ENCODE measurements at regions not wholly inside any gene's neighbourhood (a gene's known extent, or its start where the extent isn't known, plus 50 kb on each side); places are given as distances from the start of the nearest gene placed in this dataset.

GRCh38 chr9:113788616-113789330 lies 87.3 kb upstream of the ZNF618 start:
- Histone ChIP-seq H3K4me3 (no peak overlapping the region), H3K4me1 (ENCODE audit: low read depth) (no peaks in the 10 kb centered on the region), H3K9me3 (no peaks in the 10 kb centered on the region), H3K36me3 (ENCODE audit: low read depth) (no peaks in the 10 kb centered on the region)
- ATAC-seq (no peak), DNase-seq (no peak)
- intact Hi-C loops (cut with DNase I, micrococcal nuclease), result no loop called here
- no peak for TF ChIP-seq CTCF (IDR thresholded peaks at IDR 0.05)

- no peak for TF ChIP-seq CTCF (IDR thresholded peaks at IDR 0.05)
- no peak overlapping the region for H3K4me3 ChIP-seq
- ATAC-seq (no peak), DNase-seq (no peak)
- H3K36me3 ChIP-seq (ENCODE audit: low read depth), result no peaks in the 10 kb centered on the region
- no peaks in the 10 kb centered on the region for H3K9me3 ChIP-seq
- intact Hi-C loops (cut with DNase I, micrococcal nuclease), result no loop called here
- no peaks in the 10 kb centered on the region for H3K4me1 ChIP-seq (ENCODE audit: low read depth)
These were observed 86.0 kb upstream of the ZNF618 start for GRCh38 chr9:113790093-113790492.

- intact Hi-C loops (cut with DNase I, micrococcal nuclease), result no loop called here
- no peaks in the 10 kb centered on the region for H3K9me3 ChIP-seq
- no peak for DNase-seq
- no peak for TF ChIP-seq CTCF (IDR thresholded peaks at IDR 0.05)
- ATAC-seq, result no peak
- H3K4me1 ChIP-seq (ENCODE audit: low read depth), result no peaks in the 10 kb centered on the region
- H3K36me3 ChIP-seq (ENCODE audit: low read depth), result no peaks in the 10 kb centered on the region
- no peak overlapping the region for H3K4me3 ChIP-seq
These were observed 82.6 kb upstream of the ZNF618 start for GRCh38 chr9:113793558-113793957.

GRCh38 chr9:113794721-113795120 lies 81.4 kb upstream of the ZNF618 start:
- Histone ChIP-seq H3K36me3 (ENCODE audit: low read depth) (no peaks in the 10 kb centered on the region), H3K4me1 (ENCODE audit: low read depth) (no peaks in the 10 kb centered on the region), H3K9me3 (no peaks in the 10 kb centered on the region), H3K4me3 (no peak overlapping the region)
- DNase-seq (no peak), ATAC-seq (no peak)
- TF ChIP-seq CTCF (IDR thresholded peaks at IDR 0.05), result no peak
- intact Hi-C loops (cut with DNase I, micrococcal nuclease), result no loop called here

GRCh38 chr9:113795811-113796392 lies 80.2 kb upstream of the ZNF618 start:
- Histone ChIP-seq H3K4me3 (no peak overlapping the region), H3K36me3 (ENCODE audit: low read depth) (no peaks in the 10 kb centered on the region), H3K4me1 (ENCODE audit: low read depth) (no peaks in the 10 kb centered on the region), H3K9me3 (no peaks in the 10 kb centered on the region)
- intact Hi-C loops (cut with DNase I, micrococcal nuclease), result no loop called here
- no peak for DNase-seq
- ATAC-seq, result no peak
- TF ChIP-seq CTCF (IDR thresholded peaks at IDR 0.05), result no peak
